WTC11 (cell line): ENCODE measurements at regions not wholly inside any gene's neighbourhood (a gene's known extent, or its start where the extent isn't known, plus 50 kb on each side); places are given as distances from the start of the nearest gene placed in this dataset.
A peak's percentile ranks its signal among the peaks of the same experiment; 100 is the strongest.

ENCODE experiments used
- ATAC-seq: fragments of 200-7000 bp; cut with Tn5 transposase; 2 replicates; pipeline ENCODE4 v1.10.0; 2021; ENCODE audit warnings: mild to moderate bottlenecking, moderate library complexity
- CTCF ChIA-PET: fragments of 300-600 bp; sonication (Branson Sonifier 250); formaldehyde crosslinking; loops from one replicate; lab custom pipeline; 2021; ENCODE audit warnings: antibody characterized with exemption; lab: Charles Lee
- POLR2A ChIA-PET: fragments of 350-600 bp; sonication (Branson Sonifier 250); formaldehyde crosslinking; loops from one replicate; lab custom pipeline; 2021; ENCODE audit warnings: antibody characterized with exemption; lab: Charles Lee
- DNase-seq: peaks from one replicate; pipeline ENCODE4 v3.0.0; 2021; ENCODE audit warnings: low spot score
- H3K27ac Mint-ChIP-seq: 2 replicates; pipeline ENCODE4 v1.8.0; 2021; ENCODE audit warnings: mixed read lengths
- H3K27me3 Mint-ChIP-seq: 2 replicates; pipeline ENCODE4 v1.8.0; 2021; ENCODE audit warnings: low read depth, mild to moderate bottlenecking, moderate library complexity, mixed read lengths
- H3K36me3 Mint-ChIP-seq: 2 replicates; pipeline ENCODE4 v1.8.0; 2021; ENCODE audit warnings: mixed read lengths
- H3K4me1 Mint-ChIP-seq: 2 replicates; pipeline ENCODE4 v1.8.0; 2022; ENCODE audit warnings: mixed read lengths
- H3K4me3 Mint-ChIP-seq: 2 replicates; pipeline ENCODE4 v1.8.0; 2021; ENCODE audit warnings: mild to moderate bottlenecking, moderate library complexity, mixed read lengths
- H3K9me3 Mint-ChIP-seq: 2 replicates; pipeline ENCODE4 v1.8.0; 2021; ENCODE audit warnings: mixed read lengths
- ARID4B ChIP-seq: sonication (generic); formaldehyde crosslinking; IDR thresholded peaks from 2 replicates; pipeline ENCODE4 v1.8.0; 2023; ENCODE audit warnings: missing genetic modification reagents, mild to moderate bottlenecking, borderline replicate concordance
- ATF2 ChIP-seq: sonication (generic); formaldehyde crosslinking; IDR thresholded peaks from 2 replicates; pipeline ENCODE4 v1.8.1; 2022; ENCODE audit warnings: low read depth, missing genetic modification reagents, borderline replicate concordance
- ATF6 ChIP-seq: sonication (generic); formaldehyde crosslinking; IDR thresholded peaks from 2 replicates; pipeline ENCODE4 v1.8.1; 2023; ENCODE audit warnings: mild to moderate bottlenecking, missing genetic modification reagents
- CTCF ChIP-seq: fragments of 200-600 bp; IDR thresholded peaks from 2 replicates; pipeline ENCODE4 v1.8.0; 2022; ENCODE audit warnings: antibody characterized with exemption
- E2F5 ChIP-seq: sonication (generic); formaldehyde crosslinking; IDR thresholded peaks from 2 replicates; pipeline ENCODE4 v1.8.1; 2022; ENCODE audit warnings: mild to moderate bottlenecking, moderate library complexity, missing genetic modification reagents
- ELF4 ChIP-seq: sonication (generic); formaldehyde crosslinking; IDR thresholded peaks from 2 replicates; pipeline ENCODE4 v1.8.1; 2022; ENCODE audit warnings: low read depth, mild to moderate bottlenecking, moderate library complexity, missing genetic modification reagents
- ERG ChIP-seq: fragments of 250-450 bp; sonication (Bioruptor Pico); IDR thresholded peaks from 2 replicates; pipeline ENCODE4 v1.8.0; 2021; ENCODE audit warnings: mild to moderate bottlenecking
- ESRRA ChIP-seq: sonication (generic); formaldehyde crosslinking; IDR thresholded peaks from 2 replicates; pipeline ENCODE4 v1.8.1; 2022; ENCODE audit warnings: mild to moderate bottlenecking, missing genetic modification reagents, borderline replicate concordance
- GABPB1 ChIP-seq: sonication (generic); formaldehyde crosslinking; IDR thresholded peaks from 2 replicates; pipeline ENCODE4 v1.8.1; 2023; ENCODE audit warnings: mild to moderate bottlenecking, missing genetic modification reagents
- IRF2 ChIP-seq: sonication (generic); formaldehyde crosslinking; IDR thresholded peaks from 2 replicates; pipeline ENCODE4 v1.8.0; 2022; ENCODE audit warnings: low read depth, missing genetic modification reagents, borderline replicate concordance
- JAZF1 ChIP-seq: fragments of 250-450 bp; sonication (Bioruptor Pico); IDR thresholded peaks from 2 replicates; pipeline ENCODE4 v1.9.0; 2021; ENCODE audit warnings: moderate library complexity, mild to moderate bottlenecking, inconsistent platforms
- NFATC4 ChIP-seq: fragments of 250-450 bp; sonication (Bioruptor Pico); IDR thresholded peaks from 2 replicates; pipeline ENCODE4 v1.9.0; 2021; ENCODE audit warnings: mild to moderate bottlenecking
- RELA ChIP-seq: sonication (generic); formaldehyde crosslinking; IDR thresholded peaks from 2 replicates; pipeline ENCODE4 v1.8.1; 2022; ENCODE audit warnings: missing genetic modification reagents, mild to moderate bottlenecking, borderline replicate concordance
- SMAD3 ChIP-seq: sonication (generic); formaldehyde crosslinking; IDR thresholded peaks from 2 replicates; pipeline ENCODE4 v1.8.0; 2022; ENCODE audit warnings: missing genetic modification reagents, mild to moderate bottlenecking, borderline replicate concordance
- SMAD4 ChIP-seq: sonication (generic); formaldehyde crosslinking; IDR thresholded peaks from 2 replicates; pipeline ENCODE4 v1.8.0; 2022; ENCODE audit warnings: mild to moderate bottlenecking, missing genetic modification reagents
- ZMAT4 ChIP-seq: fragments of 250-450 bp; sonication (Bioruptor Pico); IDR thresholded peaks from 2 replicates; pipeline ENCODE4 v1.9.0; 2021; ENCODE audit warnings: mild to moderate bottlenecking
- ZNF317 ChIP-seq: sonication (generic); formaldehyde crosslinking; IDR thresholded peaks from 2 replicates; pipeline ENCODE4 v1.8.1; 2023; ENCODE audit warnings: low read depth, mild to moderate bottlenecking, moderate library complexity, missing genetic modification reagents, borderline replicate concordance
- ZNF671 ChIP-seq: fragments of 250-450 bp; sonication (Bioruptor Pico); IDR thresholded peaks from 2 replicates; pipeline ENCODE4 v1.8.0; 2021; ENCODE audit warnings: mild to moderate bottlenecking

- H3K4me3 Mint-ChIP-seq, result no peak overlapping the region
- no peak for TF ChIP-seq ATF2
- no peaks in the 10 kb centered on the region for H3K9me3 Mint-ChIP-seq
- POLR2A ChIA-PET, result interaction anchor here (0.5 kb wide), 1 partner anchor 80 kb away, joined by 3 read pairs; no protein-coding TSS in a partner anchor
- 0 out of 2 replicates have a peak, but pooled peaks cover 3% of the 10 kb centered on the region for H3K36me3 Mint-ChIP-seq
- no peaks in the 10 kb centered on the region for H3K27me3 Mint-ChIP-seq
- H3K4me1 Mint-ChIP-seq, result peaks cover 8% of the 10 kb centered on the region
- CTCF ChIA-PET, result interaction anchor here (1.8 kb wide), 1 partner anchor 228 kb away, joined by 5 read pairs; no protein-coding TSS in a partner anchor
- ATAC-seq (peak; percentile 70), DNase-seq (no peak)
- H3K27ac Mint-ChIP-seq, result no peak overlapping the region
These were observed 217.8 kb upstream of the EOMES start for GRCh38 chr3:27939940-27940339.

GRCh38 chr3:27943106-27943505 lies 221.0 kb upstream of the EOMES start:
- peak; percentile 56 for DNase-seq
- peaks cover 4% of the 10 kb centered on the region for H3K9me3 Mint-ChIP-seq
- peaks cover 8% of the 10 kb centered on the region for H3K4me1 Mint-ChIP-seq
- ChIA-PET POLR2A (no interaction called here), CTCF (interaction anchor here (0.6 to 1.2 kb wide), 3 partner anchors 22 to 231 kb away, joined by 3 read pairs; no protein-coding TSS in a partner anchor)
- 0 out of 2 replicates have a peak, but pooled peaks cover 3% of the 10 kb centered on the region for H3K36me3 Mint-ChIP-seq
- H3K27me3 Mint-ChIP-seq, result no peaks in the 10 kb centered on the region
- no peak overlapping the region for H3K27ac Mint-ChIP-seq
- TF ChIP-seq CTCF (peak; percentile 29; the same call in 1 of the 2 replicates), ERG (CRISPR knock-in tag) (no peak), ELF4 (CRISPR knock-in tag) (no peak)
- TF ChIP-seq, all 79 proteins: peak for 1
- peak; percentile 93 for ATAC-seq
- H3K4me3 Mint-ChIP-seq, result no peak overlapping the region

- ATAC-seq (peak; percentile 50; the same call in 1 of the 2 replicates), DNase-seq (no peak)
- Mint-ChIP-seq H3K4me3 (no peak overlapping the region), H3K27ac (no peak overlapping the region), H3K36me3 (0 out of 2 replicates have a peak, but pooled peaks cover 5% of the 10 kb centered on the region), H3K4me1 (peaks cover 2% of the 10 kb centered on the region), H3K27me3 (no peaks in the 10 kb centered on the region), H3K9me3 (peaks cover 18% of the 10 kb centered on the region)
- ChIA-PET POLR2A (no interaction called here), CTCF (interaction anchor here (1.1 kb wide), 1 partner anchor 132 kb away, joined by 3 read pairs; no protein-coding TSS in a partner anchor)
- TF ChIP-seq GABPB1 (CRISPR knock-in tag), result no peak
- no peak for TF ChIP-seq ESRRA (CRISPR knock-in tag)
- TF ChIP-seq ELF4 (CRISPR knock-in tag), result no peak
- TF ChIP-seq SMAD3 (CRISPR knock-in tag), result no peak
- no peak for TF ChIP-seq ZMAT4 (CRISPR knock-in tag)
- no peak for TF ChIP-seq ARID4B (CRISPR knock-in tag)
- TF ChIP-seq ATF6, result no peak
- TF ChIP-seq ZNF671 (CRISPR knock-in tag), result no peak
- TF ChIP-seq ZNF317, result no peak
- no peak for TF ChIP-seq E2F5
- no peak for TF ChIP-seq IRF2 (CRISPR knock-in tag)
- no peak for TF ChIP-seq RELA (CRISPR knock-in tag)
- no peak for TF ChIP-seq JAZF1 (CRISPR knock-in tag)
- TF ChIP-seq NFATC4 (CRISPR knock-in tag), result no peak
- no peak for TF ChIP-seq SMAD4 (CRISPR knock-in tag)
These were observed 223.1 kb upstream of the EOMES start for GRCh38 chr3:27945229-27945628.
